Ectodermal cell (in vitro differentiated cells): ENCODE measurements at regions not wholly inside any gene's neighbourhood (a gene's known extent, or its start where the extent isn't known, plus 50 kb on each side); places are given as distances from the start of the nearest gene placed in this dataset.

Experiments
- H3K27ac ChIP-seq: 2 replicates; pipeline ENCODE4 v1.7.0; 2013; ENCODE audit warnings: mild to moderate bottlenecking, low read depth, low read length; ENCODE audit not compliant: insufficient read depth, poor library complexity, severe bottlenecking
- H3K27me3 ChIP-seq: 2 replicates; pipeline ENCODE4 v1.7.0; 2013; ENCODE audit warnings: mild to moderate bottlenecking, low read length; ENCODE audit not compliant: insufficient read depth, control insufficient read depth, poor library complexity, severe bottlenecking
- H3K36me3 ChIP-seq: one replicate; pipeline ENCODE4 v1.7.0; 2013; ENCODE audit warnings: low read length; ENCODE audit not compliant: control insufficient read depth, insufficient read depth
- H3K4me1 ChIP-seq: one replicate; pipeline ENCODE4 v1.7.0; 2013; ENCODE audit warnings: low read length; ENCODE audit not compliant: control insufficient read depth, insufficient read depth
- H3K4me3 ChIP-seq: 2 replicates; pipeline ENCODE4 v1.7.0; 2013; ENCODE audit warnings: low read depth, low read length, control low read depth; ENCODE audit not compliant: insufficient read depth
- H3K9me3 ChIP-seq: 2 replicates; pipeline ENCODE4 v1.7.0; 2013; ENCODE audit warnings: mild to moderate bottlenecking, low read length, moderate library complexity; ENCODE audit not compliant: control insufficient read depth
- WGBS, 2 experiments: methylation state at CpG; one replicate each; pipeline ENCODE4 v1.1.7; 2013; ENCODE audit warnings: missing lambda C conversion rate in 2 of 2; 5-methylcytosine and 5-hydroxymethylcytosine counted together

DNA sequence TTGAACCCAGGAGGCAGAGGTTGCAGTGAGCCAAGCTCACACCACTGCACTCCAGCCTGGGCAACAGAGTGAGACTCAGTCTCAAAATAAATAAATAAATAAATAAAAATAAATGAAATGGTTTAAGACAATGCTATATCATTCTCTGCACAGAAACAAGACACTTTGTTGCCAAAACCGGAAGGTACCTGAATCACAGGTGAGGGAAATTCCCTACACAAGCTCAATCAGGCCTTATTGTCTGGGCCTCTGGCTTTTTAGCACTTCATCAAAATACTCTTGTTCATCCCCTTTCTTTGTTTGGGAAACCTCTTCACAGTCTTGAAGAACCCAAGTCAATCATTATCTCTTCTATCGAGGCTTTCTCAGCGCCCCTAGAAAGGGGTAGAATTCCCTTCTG, 166.1 kb upstream of the NPSR1 start:
- Histone ChIP-seq H3K27ac (no peak overlapping the region), H3K4me1 (peaks cover 4% of the 10 kb centered on the region), H3K36me3 (no peaks in the 10 kb centered on the region), H3K27me3 (no peaks in the 10 kb centered on the region), H3K4me3 (no peak overlapping the region), H3K9me3 (no peaks in the 10 kb centered on the region)
- WGBS, 2 experiments, result 94 to 97% methylated on average over 3 of the region's 3 CpGs

DNA sequence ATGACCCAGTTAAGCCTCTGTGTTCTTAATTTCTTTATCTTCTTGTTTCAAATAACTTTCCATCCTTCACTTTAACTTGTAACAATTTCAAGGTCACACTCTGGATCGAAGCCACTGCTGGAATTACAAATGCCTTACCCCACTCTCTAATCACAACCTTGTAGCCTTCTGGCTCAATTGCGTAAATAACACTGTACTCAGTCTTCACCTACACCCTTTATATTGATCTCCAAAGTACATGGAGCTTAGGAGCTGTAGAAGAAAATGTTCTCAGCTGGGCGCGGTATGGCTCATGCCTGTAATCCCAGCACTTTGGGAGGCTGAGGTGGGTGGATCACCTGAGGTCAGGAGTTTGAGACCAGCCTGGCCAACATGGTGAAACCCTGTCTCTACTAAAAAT, 164.3 kb upstream of the NPSR1 start:
- Histone ChIP-seq H3K4me3 (no peak overlapping the region), H3K27me3 (no peaks in the 10 kb centered on the region), H3K9me3 (no peaks in the 10 kb centered on the region), H3K27ac (no peak overlapping the region), H3K4me1 (peaks cover 1% of the 10 kb centered on the region), H3K36me3 (no peaks in the 10 kb centered on the region)
- WGBS, 2 experiments, result 90 to 91% methylated on average over 4 of the region's 4 CpGs

DNA sequence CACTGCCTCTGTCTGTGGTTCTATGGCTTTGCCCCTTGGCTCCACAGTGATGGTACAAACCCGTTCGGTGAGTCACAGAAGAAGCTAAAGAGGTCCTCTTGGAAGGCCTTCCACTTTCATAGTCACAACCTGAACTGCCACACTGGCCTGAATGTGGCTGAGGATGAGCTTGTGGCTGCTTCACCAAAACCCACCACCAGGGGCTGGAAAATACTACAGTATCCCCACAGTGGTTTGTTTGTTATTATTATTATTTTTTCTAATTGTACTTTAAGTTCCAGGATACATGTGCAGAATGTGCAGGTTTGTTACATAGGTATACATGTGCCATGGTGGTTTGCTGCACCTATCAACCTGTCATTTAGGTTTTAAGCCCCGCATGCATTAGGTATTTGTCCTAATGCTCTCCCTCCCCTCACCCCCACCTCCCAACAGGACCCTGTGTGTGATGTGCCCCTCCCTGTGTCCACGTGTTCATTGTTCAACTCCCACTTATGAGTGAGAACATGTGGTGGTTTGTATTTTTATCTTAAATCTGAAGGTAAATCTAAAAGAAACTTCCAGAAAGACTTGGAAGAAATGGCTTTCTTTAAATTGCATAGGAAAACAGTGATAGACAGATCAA, 160.8 kb upstream of the NPSR1 start:
- H3K9me3 ChIP-seq, result no peaks in the 10 kb centered on the region
- no peak overlapping the region for H3K4me3 ChIP-seq
- no peaks in the 10 kb centered on the region for H3K4me1 ChIP-seq
- 77 to 83% methylated on average over 4 of the region's 4 CpGs for WGBS, 2 experiments
- no peaks in the 10 kb centered on the region for H3K27me3 ChIP-seq
- H3K27ac ChIP-seq, result no peak overlapping the region
- H3K36me3 ChIP-seq, result no peaks in the 10 kb centered on the region

DNA sequence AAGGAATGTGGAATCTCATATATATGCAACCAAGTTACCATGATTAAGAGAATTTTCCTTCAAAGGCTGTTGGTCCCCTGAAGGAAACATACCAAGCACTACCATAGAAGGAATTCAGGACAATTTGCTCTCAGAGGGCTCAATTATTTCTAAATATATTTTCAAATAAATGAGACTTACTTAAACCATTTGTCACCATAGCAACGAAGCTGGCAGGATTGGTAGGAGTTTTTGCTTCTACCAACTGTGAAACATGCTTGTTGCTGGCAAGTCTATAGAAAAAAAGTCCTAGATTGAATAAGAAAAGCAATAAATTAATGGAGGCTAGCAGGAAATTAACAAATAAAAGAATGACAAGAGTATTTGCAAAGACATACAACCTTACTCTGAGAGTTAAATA, 156.9 kb upstream of the NPSR1 start:
- Histone ChIP-seq H3K27ac (no peak overlapping the region), H3K4me3 (no peak overlapping the region), H3K36me3 (no peaks in the 10 kb centered on the region), H3K9me3 (no peaks in the 10 kb centered on the region), H3K4me1 (no peaks in the 10 kb centered on the region), H3K27me3 (no peaks in the 10 kb centered on the region)
- WGBS, 2 experiments, result 100% methylated on average over 1 of the region's 1 CpG; no CpG with 5 or more reads in 1 of the 2 experiments

DNA sequence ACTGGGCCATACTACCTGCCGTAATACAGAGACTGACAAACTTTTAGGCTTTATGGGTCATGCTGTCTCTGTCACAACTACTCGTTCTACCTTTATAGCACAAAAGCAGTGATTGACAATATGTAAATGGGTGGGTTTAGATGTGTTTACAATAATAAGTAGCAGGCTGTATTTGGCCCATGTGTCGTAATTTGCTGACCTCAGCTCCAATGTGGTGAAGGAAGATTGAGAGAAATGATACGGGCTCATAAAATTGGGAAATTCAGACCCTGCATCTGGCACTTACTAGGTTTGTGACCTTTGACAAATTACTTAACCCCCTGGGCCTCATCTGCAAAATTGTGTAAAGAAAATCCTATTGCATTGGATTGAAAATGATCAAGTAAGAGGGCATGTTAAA, 150.8 kb upstream of the NPSR1 start:
- Histone ChIP-seq H3K4me1 (no peaks in the 10 kb centered on the region), H3K27ac (no peak overlapping the region), H3K4me3 (no peak overlapping the region), H3K9me3 (no peaks in the 10 kb centered on the region), H3K27me3 (no peaks in the 10 kb centered on the region), H3K36me3 (no peaks in the 10 kb centered on the region)
- WGBS, 2 experiments, result 92 to 98% methylated on average over 4 of the region's 4 CpGs

GRCh38 chr7:34523226-34523918, 134.6 kb upstream of the NPSR1 start:
- 91 to 96% methylated on average over 4 to 5 of the region's 5 CpGs for WGBS, 2 experiments
- H3K27ac ChIP-seq, result no peak overlapping the region

DNA sequence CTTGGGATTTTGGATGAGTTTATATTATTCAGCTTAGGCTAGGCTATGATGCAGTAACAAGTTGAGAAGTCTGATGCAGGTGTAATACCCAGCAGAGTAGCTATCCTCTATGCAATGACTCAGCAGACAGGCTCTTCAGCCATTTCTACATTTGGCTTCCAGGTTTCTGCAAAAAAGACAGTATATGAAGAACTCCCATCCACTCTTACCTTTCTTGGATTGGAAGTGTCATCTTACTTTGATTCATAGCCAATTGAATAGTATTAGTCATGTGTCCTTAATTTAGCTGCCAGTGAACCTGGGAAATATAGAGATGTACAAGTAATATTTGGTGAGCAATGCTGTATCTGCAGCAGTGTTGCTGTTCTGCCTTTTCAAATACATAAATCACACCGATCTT, 127.8 kb upstream of the NPSR1 start:
- Histone ChIP-seq H3K27ac (no peak overlapping the region), H3K4me3 (no peak overlapping the region), H3K4me1 (no peaks in the 10 kb centered on the region), H3K9me3 (no peaks in the 10 kb centered on the region), H3K27me3 (no peaks in the 10 kb centered on the region), H3K36me3 (no peaks in the 10 kb centered on the region)
- 100% methylated on average over 1 of the region's 1 CpG; no CpG with 5 or more reads in 1 of the 2 experiments for WGBS, 2 experiments

More at GRCh38 chr7:34523226-34523918, 134.6 kb upstream of the NPSR1 start:
- Histone ChIP-seq H3K36me3 (no peaks in the 10 kb centered on the region), H3K4me3 (no peak overlapping the region), H3K9me3 (no peaks in the 10 kb centered on the region), H3K4me1 (no peaks in the 10 kb centered on the region), H3K27me3 (no peaks in the 10 kb centered on the region)

- no peaks in the 10 kb centered on the region for H3K27me3 ChIP-seq
- H3K9me3 ChIP-seq, result no peaks in the 10 kb centered on the region
- H3K4me1 ChIP-seq, result no peaks in the 10 kb centered on the region
- H3K27ac ChIP-seq, result no peak overlapping the region
- H3K4me3 ChIP-seq, result no peak overlapping the region
- 100% methylated on average over 1 of the region's 1 CpG; no CpG with 5 or more reads in 1 of the 2 experiments for WGBS, 2 experiments
- H3K36me3 ChIP-seq, result no peaks in the 10 kb centered on the region
These were observed 119.0 kb upstream of the NPSR1 start for GRCh38 chr7:34539003-34539402.

DNA sequence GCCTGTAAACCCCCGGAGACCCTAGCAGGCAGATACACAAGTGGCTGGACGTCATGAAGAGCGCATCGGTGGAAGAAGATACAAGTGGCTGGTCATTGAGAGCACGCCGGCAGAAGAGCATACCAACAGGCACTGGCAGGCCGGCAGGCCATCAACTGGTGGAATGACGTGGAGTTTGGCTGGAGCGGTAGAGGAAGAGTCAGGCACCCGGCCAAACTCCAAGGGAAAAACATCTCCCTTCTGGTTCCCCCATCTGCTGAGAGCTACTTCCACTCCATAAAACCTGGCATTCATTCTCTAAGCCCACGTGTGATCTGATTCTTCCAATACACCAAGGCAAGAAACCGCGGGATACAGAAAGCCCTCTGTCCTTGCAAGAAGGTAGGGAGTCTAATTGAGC, 113.4 kb upstream of the NPSR1 start:
- no peaks in the 10 kb centered on the region for H3K36me3 ChIP-seq
- H3K9me3 ChIP-seq, result no peaks in the 10 kb centered on the region
- H3K27me3 ChIP-seq, result no peaks in the 10 kb centered on the region
- H3K4me3 ChIP-seq, result no peak overlapping the region
- WGBS, 2 experiments, result 93 to 95% methylated on average over 13 of the region's 13 CpGs
- no peak overlapping the region for H3K27ac ChIP-seq
- no peaks in the 10 kb centered on the region for H3K4me1 ChIP-seq

- WGBS, 2 experiments, result 95 to 97% methylated on average over 2 of the region's 2 CpGs
- Histone ChIP-seq H3K36me3 (no peaks in the 10 kb centered on the region), H3K4me1 (no peaks in the 10 kb centered on the region), H3K4me3 (no peak overlapping the region), H3K9me3 (no peaks in the 10 kb centered on the region), H3K27ac (no peak overlapping the region), H3K27me3 (no peaks in the 10 kb centered on the region)
These were observed 107.0 kb upstream of the NPSR1 start for GRCh38 chr7:34550996-34551395.
